Activated CD4-positive, CD25-positive, alpha-beta regulatory T cell (primary cell): ENCODE measurements at regions not wholly inside any gene's neighbourhood (a gene's known extent, or its start where the extent isn't known, plus 50 kb on each side); places are given as distances from the start of the nearest gene placed in this dataset.
"Not testable (repeated sequence)": the region's sequence is repeated elsewhere in the genome, so short reads cannot be mapped to it uniquely, and the experiment has no call there.

Source experiments
- DNase-seq, 4 experiments: peaks; one replicate each; lab custom pipeline; 2025; lab: John Stamatoyannopoulos, UW

GRCh38 chr3:20478436-20478835 lies 292.4 kb upstream of the SGO1 start:
- no peak for DNase-seq

GRCh38 chr3:20464237-20464636 lies 278.2 kb upstream of the SGO1 start:
- DNase-seq: not testable (repeated sequence)

GRCh38 chr3:20462723-20463122 lies 276.7 kb upstream of the SGO1 start:
- no peak for DNase-seq

GRCh38 chr3:20462226-20462625 lies 276.2 kb upstream of the SGO1 start:
- DNase-seq: no peak

GRCh38 chr3:20458994-20459716 lies 273.1 kb upstream of the SGO1 start:
- DNase-seq: no peak

GRCh38 chr3:20456511-20456910 lies 270.5 kb upstream of the SGO1 start:
- no peak for DNase-seq

- DNase-seq: no peak
Measured at GRCh38 chr3:20451170-20451569, 265.2 kb upstream of the SGO1 start.

GRCh38 chr3:20450611-20451010 lies 264.6 kb upstream of the SGO1 start:
- DNase-seq: no peak

GRCh38 chr3:20442846-20443245 lies 256.8 kb upstream of the SGO1 start:
- DNase-seq: no peak

GRCh38 chr3:20427268-20427667 lies 241.3 kb upstream of the SGO1 start:
- DNase-seq: not testable (repeated sequence)

GRCh38 chr3:20425138-20425537 lies 239.1 kb upstream of the SGO1 start:
- no peak for DNase-seq

GRCh38 chr3:20424086-20424485 lies 238.1 kb upstream of the SGO1 start:
- no peak for DNase-seq

GRCh38 chr3:20422391-20422790 lies 236.4 kb upstream of the SGO1 start:
- no peak for DNase-seq

GRCh38 chr3:20417388-20418108 lies 231.5 kb upstream of the SGO1 start:
- DNase-seq: no peak

GRCh38 chr3:20406611-20407011 lies 220.6 kb upstream of the SGO1 start:
- no peak for DNase-seq

GRCh38 chr3:20405744-20406143 lies 219.7 kb upstream of the SGO1 start:
- no peak for DNase-seq

- DNase-seq: no peak
Measured at GRCh38 chr3:20405231-20405630, 219.2 kb upstream of the SGO1 start.

GRCh38 chr3:20404741-20405100 lies 218.7 kb upstream of the SGO1 start:
- no peak for DNase-seq

GRCh38 chr3:20403986-20404740 lies 218.2 kb upstream of the SGO1 start:
- DNase-seq: no peak

GRCh38 chr3:20401253-20401652 lies 215.2 kb upstream of the SGO1 start:
- no peak for DNase-seq

- DNase-seq: no peak
Measured at GRCh38 chr3:20400686-20401085, 214.7 kb upstream of the SGO1 start.

- DNase-seq: no peak
Measured at GRCh38 chr3:20400281-20400680, 214.3 kb upstream of the SGO1 start.

GRCh38 chr3:20396335-20396734 lies 210.3 kb upstream of the SGO1 start:
- DNase-seq: no peak
